Large intestine (tissue), 3 donors: ENCODE measurements at regions not wholly inside any gene's neighbourhood (a gene's known extent, or its start where the extent isn't known, plus 50 kb on each side); places are given as distances from the start of the nearest gene placed in this dataset.

Experiments used
- DNase-seq, 2 donors: peaks; one replicate each; pipeline versions ENCODE4 v3.0.0 to v3.0.0-alpha.2; 2013
- H3K27ac ChIP-seq: one replicate; pipeline ENCODE4 v1.5.1; 2013; ENCODE audit warnings: low read length
- H3K27me3 ChIP-seq: 2 replicates; pipeline ENCODE4 v1.6.1; 2013; ENCODE audit warnings: low read length; ENCODE audit not compliant: control insufficient read depth, insufficient read depth
- H3K36me3 ChIP-seq: 2 replicates; pipeline ENCODE4 v1.6.1; 2013; ENCODE audit warnings: low read length; ENCODE audit not compliant: control insufficient read depth, insufficient read depth
- H3K4me1 ChIP-seq: one replicate; pipeline ENCODE4 v1.6.1; 2013; ENCODE audit warnings: low read length; ENCODE audit not compliant: control insufficient read depth, insufficient read depth
- H3K4me3 ChIP-seq: one replicate; pipeline ENCODE4 v1.5.1; 2013; ENCODE audit warnings: low read length
- H3K9me3 ChIP-seq: one replicate; pipeline ENCODE4 v1.6.1; 2013; ENCODE audit warnings: mild to moderate bottlenecking, low read depth, low read length, moderate library complexity; ENCODE audit not compliant: control insufficient read depth
- WGBS: methylation state at CpG from one replicate; pipeline ENCODE4 v1.1.5; 2013; ENCODE audit warnings: low lambda C conversion rate; ENCODE audit not compliant: insufficient coverage; 5-methylcytosine and 5-hydroxymethylcytosine counted together

DNA sequence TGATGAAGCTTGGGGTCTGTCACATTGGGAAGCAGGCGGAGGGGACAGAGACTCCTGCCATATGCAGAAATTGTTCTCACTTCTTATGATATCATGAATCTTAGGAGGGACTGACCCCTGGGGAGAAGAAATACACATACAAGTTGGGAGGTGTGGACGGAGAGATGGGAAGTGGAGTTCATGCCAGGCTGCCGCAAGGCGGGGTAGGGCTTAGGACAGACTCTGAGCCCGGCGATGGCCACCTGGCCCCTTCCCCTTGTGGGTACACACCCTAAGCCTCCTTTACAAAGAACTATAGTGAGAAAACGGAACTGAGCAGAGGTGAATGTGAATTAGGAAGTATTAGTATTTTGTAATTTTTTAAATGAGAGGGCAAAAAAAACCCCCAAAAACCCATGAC lies 177.0 kb upstream of the IRS2 start:
- Histone ChIP-seq H3K4me3 (no peak overlapping the region), H3K36me3 (no peaks in the 10 kb centered on the region), H3K27ac (no peak overlapping the region), H3K9me3 (no peaks in the 10 kb centered on the region), H3K4me1 (no peaks in the 10 kb centered on the region), H3K27me3 (peaks cover 2% of the 10 kb centered on the region)
- no CpG with 5 or more reads among the region's 7 CpGs for WGBS
- no peak for DNase-seq

DNA sequence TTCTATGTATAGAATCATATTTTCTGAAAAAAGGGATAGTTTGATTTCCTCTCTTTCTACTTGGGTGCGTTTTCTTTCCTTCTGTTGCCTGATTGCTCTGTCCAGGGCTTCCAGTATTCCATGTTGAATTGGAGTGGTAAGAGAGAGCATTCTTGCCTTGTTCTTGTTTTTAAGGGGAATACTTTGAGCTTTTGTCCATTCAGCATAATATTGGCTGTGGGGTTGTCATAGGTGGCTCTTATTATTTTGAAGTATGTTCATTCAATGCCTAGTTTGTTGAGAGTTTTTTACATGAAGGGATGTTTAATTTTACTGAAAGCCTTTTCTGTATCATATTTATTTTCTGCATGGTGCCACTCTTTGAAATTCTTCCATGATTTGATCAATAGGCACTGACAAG lies 173.5 kb upstream of the IRS2 start:
- Histone ChIP-seq H3K27ac (no peak overlapping the region), H3K4me3 (no peak overlapping the region), H3K36me3 (no peaks in the 10 kb centered on the region), H3K4me1 (no peaks in the 10 kb centered on the region), H3K27me3 (peaks cover 2% of the 10 kb centered on the region), H3K9me3 (no peaks in the 10 kb centered on the region)
- no peak for DNase-seq
- WGBS, result 100% methylated on average over 1 of the region's 1 CpG

DNA sequence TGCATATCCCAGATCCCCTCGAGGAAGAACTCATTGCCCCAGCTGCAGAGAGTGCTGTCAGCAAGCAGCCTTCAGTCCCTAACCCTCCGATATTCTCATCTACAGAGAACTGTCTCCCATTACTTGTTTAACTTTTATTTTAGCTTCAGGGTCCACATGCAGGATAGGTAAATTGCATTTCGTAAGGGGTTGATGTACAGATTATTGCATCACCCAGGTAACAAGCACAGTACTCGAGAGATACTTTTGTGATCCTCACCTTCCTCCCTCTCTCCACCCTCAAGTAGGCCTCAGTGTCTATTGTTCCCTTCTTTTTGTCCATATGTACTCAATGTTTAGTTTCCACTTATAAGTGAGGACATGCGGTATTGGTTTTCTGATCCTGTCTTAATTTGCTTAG lies 171.5 kb upstream of the IRS2 start:
- H3K4me3 ChIP-seq, result no peak overlapping the region
- whole genome bisulfite sequencing, result 100% methylated on average over 2 of the region's 5 CpGs
- no peak overlapping the region for H3K27ac ChIP-seq
- H3K4me1 ChIP-seq, result no peaks in the 10 kb centered on the region
- no peaks in the 10 kb centered on the region for H3K36me3 ChIP-seq
- H3K9me3 ChIP-seq, result no peaks in the 10 kb centered on the region
- no peaks in the 10 kb centered on the region for H3K27me3 ChIP-seq
- DNase-seq, result no peak

DNA sequence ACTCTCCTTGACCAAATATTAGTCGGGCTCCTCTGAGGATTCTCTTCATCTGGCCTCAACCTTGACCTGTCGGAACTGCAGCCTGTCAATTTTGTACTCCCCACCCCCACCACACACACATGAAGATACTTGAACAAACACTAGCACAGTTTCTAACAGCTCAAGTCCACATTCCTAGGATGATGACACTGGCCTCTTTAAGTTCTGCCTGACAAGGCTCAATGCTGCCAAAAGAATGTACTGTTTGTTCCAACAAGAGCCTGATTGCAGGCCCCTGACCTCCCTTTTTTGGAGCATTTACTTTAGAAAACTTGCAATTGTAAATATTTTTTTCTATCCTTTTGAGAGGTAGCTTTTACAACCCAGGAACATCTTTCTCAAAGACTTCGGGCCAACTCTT lies 169.2 kb upstream of the IRS2 start:
- peak in 1 of 2 donors; percentile 4 for DNase-seq

DNA sequence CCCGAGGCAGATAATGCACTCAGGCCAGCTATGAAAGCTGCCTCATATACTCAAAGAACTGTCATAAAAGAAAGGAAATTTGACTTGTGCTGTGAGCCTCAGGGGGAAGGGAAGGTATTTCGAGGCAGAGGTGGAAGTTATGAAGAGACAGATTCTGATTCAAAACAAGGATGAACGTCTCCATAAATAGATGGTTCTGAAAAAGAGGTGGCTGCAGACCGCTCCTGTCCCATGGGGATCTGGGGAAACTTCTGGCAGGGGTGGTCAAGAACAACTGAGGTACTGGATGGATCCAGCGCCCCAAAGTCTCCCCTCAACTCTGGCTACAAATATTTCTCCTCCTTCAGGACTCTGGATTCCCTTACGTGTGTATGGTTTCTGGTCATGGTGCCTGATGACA lies 168.1 kb upstream of the IRS2 start:
- no peak for DNase-seq
- 100% methylated on average over 1 of the region's 6 CpGs for WGBS
- Histone ChIP-seq H3K27me3 (no peaks in the 10 kb centered on the region), H3K36me3 (no peaks in the 10 kb centered on the region), H3K9me3 (no peaks in the 10 kb centered on the region), H3K27ac (no peak overlapping the region), H3K4me1 (no peaks in the 10 kb centered on the region), H3K4me3 (no peak overlapping the region)

More for the DNA sequence above, 169.2 kb upstream of the IRS2 start:
- Histone ChIP-seq H3K27ac (no peak overlapping the region), H3K9me3 (no peaks in the 10 kb centered on the region), H3K4me1 (no peaks in the 10 kb centered on the region), H3K27me3 (no peaks in the 10 kb centered on the region), H3K4me3 (no peak overlapping the region), H3K36me3 (no peaks in the 10 kb centered on the region)
- WGBS, result no CpG with 5 or more reads among the region's 3 CpGs

DNA sequence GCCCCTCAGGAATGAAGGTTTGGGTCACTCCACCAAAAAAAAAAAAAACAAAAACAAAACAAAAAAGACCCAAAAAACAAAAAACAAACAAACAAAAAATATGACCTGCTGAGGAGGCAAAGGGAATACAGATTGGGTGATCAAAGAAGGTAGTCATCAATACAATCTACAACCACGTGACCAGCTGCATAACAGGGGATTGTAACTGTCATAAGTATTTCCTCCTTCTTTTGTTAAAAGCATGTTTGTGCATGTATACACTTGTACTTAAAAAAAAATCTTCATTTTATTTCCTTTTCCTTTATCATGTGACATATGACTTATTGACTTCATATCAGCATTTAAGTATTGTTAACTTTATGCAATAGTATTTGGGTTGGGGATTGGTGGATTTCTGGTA lies 165.1 kb upstream of the IRS2 start:
- H3K27ac ChIP-seq, result no peak overlapping the region
- no peak overlapping the region for H3K4me3 ChIP-seq
- no peaks in the 10 kb centered on the region for H3K27me3 ChIP-seq
- DNase-seq, result no peak
- no peaks in the 10 kb centered on the region for H3K4me1 ChIP-seq
- H3K9me3 ChIP-seq, result no peaks in the 10 kb centered on the region
- WGBS, result 100% methylated on average over 1 of the region's 1 CpG
- no peaks in the 10 kb centered on the region for H3K36me3 ChIP-seq

DNA sequence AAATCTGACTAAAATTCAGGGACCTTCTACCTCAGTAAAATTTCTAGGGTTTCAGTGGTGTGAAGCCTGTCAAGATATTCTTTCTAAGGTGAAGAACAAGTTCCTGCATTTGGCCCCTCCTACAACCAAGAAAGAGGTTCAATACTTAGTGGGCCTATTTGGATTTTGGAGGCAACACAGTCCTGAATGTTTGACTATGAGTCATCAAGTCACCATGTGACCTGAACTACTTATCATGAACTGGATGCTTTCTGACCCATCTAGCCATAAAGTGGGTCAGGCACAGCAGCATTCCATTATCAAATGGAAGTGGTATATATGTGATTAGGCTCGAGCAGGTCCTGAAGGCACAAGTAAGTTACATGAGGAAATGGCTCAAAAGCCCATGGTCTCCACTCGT lies 163.0 kb upstream of the IRS2 start:
- no peak overlapping the region for H3K4me3 ChIP-seq
- no peaks in the 10 kb centered on the region for H3K4me1 ChIP-seq
- no peak for DNase-seq
- no peaks in the 10 kb centered on the region for H3K27me3 ChIP-seq
- H3K36me3 ChIP-seq, result no peaks in the 10 kb centered on the region
- H3K27ac ChIP-seq, result no peak overlapping the region
- H3K9me3 ChIP-seq, result no peaks in the 10 kb centered on the region
- no CpG with 5 or more reads among the region's 2 CpGs for WGBS

DNA sequence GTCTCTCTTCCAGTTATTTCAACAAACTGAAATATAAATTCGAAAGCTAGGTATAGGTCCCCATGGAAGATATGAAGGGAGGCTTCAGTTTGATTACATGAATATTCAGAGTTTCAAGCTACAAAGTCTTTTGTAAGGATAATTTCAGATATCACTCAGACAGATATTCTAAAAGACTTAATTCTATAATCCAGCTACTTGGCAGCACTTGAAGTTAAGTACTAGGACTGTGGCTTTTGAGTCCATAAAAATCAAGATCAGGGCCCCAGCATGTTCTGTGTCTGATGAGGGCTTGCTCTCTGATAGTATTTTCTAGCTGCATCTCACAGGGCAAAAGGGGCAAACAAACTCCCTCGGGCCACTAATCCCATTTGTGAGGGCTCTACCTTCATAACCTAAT lies 160.6 kb upstream of the IRS2 start:
- Histone ChIP-seq H3K4me3 (no peak overlapping the region), H3K36me3 (no peaks in the 10 kb centered on the region), H3K27ac (no peak overlapping the region), H3K27me3 (no peaks in the 10 kb centered on the region), H3K4me1 (no peaks in the 10 kb centered on the region), H3K9me3 (no peaks in the 10 kb centered on the region)
- no CpG with 5 or more reads among the region's 2 CpGs for WGBS
- DNase-seq, result no peak

DNA sequence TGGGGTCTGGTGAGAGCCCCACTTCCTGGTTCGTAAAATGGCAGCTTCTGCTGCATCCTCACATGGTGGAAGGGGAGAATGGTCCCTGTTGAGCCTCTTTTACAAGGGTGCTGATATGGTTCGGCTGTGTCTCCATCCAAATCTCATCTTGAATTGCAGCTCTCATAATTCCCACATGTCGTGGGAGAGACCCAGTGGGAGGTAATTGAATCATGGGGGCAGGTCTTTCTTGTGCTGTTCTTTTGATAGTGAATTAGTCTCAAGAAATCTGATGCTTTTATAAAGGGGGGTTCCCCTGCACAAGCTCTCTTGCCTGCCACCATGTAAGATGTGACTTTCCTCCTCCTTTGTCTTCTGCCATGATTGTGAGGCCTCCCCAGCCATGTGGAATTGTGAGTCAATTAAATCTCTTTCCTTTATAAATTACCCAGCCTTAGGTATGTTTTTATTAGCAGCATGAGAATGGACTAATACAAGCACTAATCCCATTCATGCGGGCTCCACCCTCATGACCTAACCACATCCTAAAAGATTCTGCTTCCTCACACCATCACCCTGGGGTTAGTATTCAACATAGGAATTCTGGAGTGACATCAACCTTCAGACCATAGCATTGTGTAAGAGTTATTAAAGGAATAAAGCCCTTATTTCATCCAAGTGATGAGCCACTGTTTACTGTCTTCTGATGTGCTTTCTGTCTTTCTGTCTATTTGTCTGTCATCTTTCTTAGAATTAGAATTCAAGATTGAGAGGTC lies 159.0 kb upstream of the IRS2 start:
- no CpG with 5 or more reads among the region's 4 CpGs for WGBS

DNA sequence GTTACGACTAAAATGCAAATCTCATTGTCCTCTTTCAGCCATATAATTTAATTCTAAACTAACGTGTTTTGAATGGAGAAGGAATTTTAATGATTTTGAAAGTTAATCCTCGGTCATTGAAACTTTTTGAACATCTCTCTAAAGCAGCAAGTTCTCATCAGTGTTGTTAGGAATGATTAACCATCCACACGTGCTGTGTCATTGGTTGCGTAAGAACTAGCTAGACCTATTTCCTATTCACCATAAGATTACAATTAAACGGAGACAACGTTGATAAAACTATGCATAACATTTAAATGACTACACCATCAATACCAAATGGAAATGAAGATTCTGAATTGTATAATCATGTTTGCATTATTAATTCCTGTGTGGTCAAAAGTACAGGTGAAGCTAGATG lies 155.6 kb upstream of the IRS2 start:
- DNase-seq, result no peak
- Histone ChIP-seq H3K27ac (no peak overlapping the region), H3K9me3 (no peaks in the 10 kb centered on the region), H3K36me3 (no peaks in the 10 kb centered on the region), H3K4me3 (no peak overlapping the region), H3K4me1 (no peaks in the 10 kb centered on the region), H3K27me3 (no peaks in the 10 kb centered on the region)
- 75% methylated on average over 4 of the region's 7 CpGs for WGBS

More for the DNA sequence above, 159.0 kb upstream of the IRS2 start:
- Histone ChIP-seq H3K9me3 (no peaks in the 10 kb centered on the region), H3K36me3 (no peaks in the 10 kb centered on the region), H3K27me3 (no peaks in the 10 kb centered on the region), H3K4me1 (no peaks in the 10 kb centered on the region), H3K4me3 (no peak overlapping the region), H3K27ac (no peak overlapping the region)
- DNase-seq, result no peak

DNA sequence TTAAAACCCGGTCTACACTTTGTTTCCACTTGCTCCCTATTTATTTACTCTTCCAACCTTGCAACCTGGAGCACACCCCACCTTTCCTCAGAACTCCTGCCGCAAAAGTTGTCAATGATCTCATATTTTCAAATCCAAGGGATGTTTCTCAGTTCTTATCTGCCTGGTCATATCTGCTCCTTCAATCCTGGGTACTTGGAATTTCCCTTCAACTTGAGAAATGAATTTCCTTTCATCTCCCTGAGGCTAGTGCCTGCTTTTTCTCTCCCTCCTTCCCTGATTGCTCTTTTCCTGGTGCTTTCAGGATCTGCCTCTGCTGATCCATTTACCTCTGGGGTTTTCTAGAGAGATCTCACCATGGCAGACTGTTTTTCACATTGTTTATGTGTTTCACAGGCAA lies 154.8 kb upstream of the IRS2 start:
- no peak overlapping the region for H3K4me3 ChIP-seq
- H3K4me1 ChIP-seq, result no peaks in the 10 kb centered on the region
- WGBS, result 43% methylated on average over 2 of the region's 2 CpGs
- no peaks in the 10 kb centered on the region for H3K36me3 ChIP-seq
- H3K27ac ChIP-seq, result no peak overlapping the region
- no peak for DNase-seq
- no peaks in the 10 kb centered on the region for H3K9me3 ChIP-seq
- H3K27me3 ChIP-seq, result no peaks in the 10 kb centered on the region
